ENCODE measurements at regions not wholly inside any gene's neighbourhood (a gene's known extent, or its start where the extent isn't known, plus 50 kb on each side); places are given as distances from the start of the nearest gene placed in this dataset.
"Not testable (repeated sequence)": the region's sequence is repeated elsewhere in the genome, so short reads cannot be mapped to it uniquely, and the experiment has no call there.

GRCh38 chr4:9679704-9680478 is 101.5 kb upstream of the DRD5 start:
- Histone ChIP-seq H3K27me3 (ENCODE audit: control insufficient read depth, insufficient read depth, low read length, poor library complexity, severe bottlenecking) (no peaks in the 10 kb centered on the region), H3K4me3 (ENCODE audit: insufficient read depth, low read depth, low read length) (no peak overlapping the region), H3K9me3 (ENCODE audit: control insufficient read depth, low read length) (no peaks in the 10 kb centered on the region), H3K27ac (ENCODE audit: insufficient read depth, low read depth, low read length, poor library complexity, severe bottlenecking) (no peak overlapping the region), H3K4me1 (ENCODE audit: control insufficient read depth, insufficient read depth, low read length) (no peaks in the 10 kb centered on the region), H3K36me3 (ENCODE audit: control insufficient read depth, insufficient read depth, low read length) (no peaks in the 10 kb centered on the region)
- 93 to 95% methylated on average over 30 of the region's 30 CpGs for WGBS, 2 experiments

GRCh38 chr4:9683174-9683573 is 98.3 kb upstream of the DRD5 start:
- not testable (repeated sequence) for H3K36me3 ChIP-seq (ENCODE audit: control insufficient read depth, insufficient read depth, low read length); H3K27me3 ChIP-seq (ENCODE audit: control insufficient read depth, insufficient read depth, low read length, poor library complexity, severe bottlenecking); H3K27ac ChIP-seq (ENCODE audit: insufficient read depth, low read depth, low read length, poor library complexity, severe bottlenecking); H3K4me3 ChIP-seq (ENCODE audit: insufficient read depth, low read depth, low read length); H3K9me3 ChIP-seq (ENCODE audit: control insufficient read depth, low read length); H3K4me1 ChIP-seq (ENCODE audit: control insufficient read depth, insufficient read depth, low read length)
- WGBS, 2 experiments: 93 to 95% methylated on average over 5 of the region's 5 CpGs

- 87 to 91% methylated on average over 5 of the region's 5 CpGs for WGBS, 2 experiments
- H3K36me3 ChIP-seq (ENCODE audit: control insufficient read depth, insufficient read depth, low read length); H3K27me3 ChIP-seq (ENCODE audit: control insufficient read depth, insufficient read depth, low read length, poor library complexity, severe bottlenecking); H3K4me3 ChIP-seq (ENCODE audit: insufficient read depth, low read depth, low read length); H3K9me3 ChIP-seq (ENCODE audit: control insufficient read depth, low read length); H3K27ac ChIP-seq (ENCODE audit: insufficient read depth, low read depth, low read length, poor library complexity, severe bottlenecking); H3K4me1 ChIP-seq (ENCODE audit: control insufficient read depth, insufficient read depth, low read length): not testable (repeated sequence)
Observed at GRCh38 chr4:9685016-9685415, 96.4 kb upstream of the DRD5 start.

DNA sequence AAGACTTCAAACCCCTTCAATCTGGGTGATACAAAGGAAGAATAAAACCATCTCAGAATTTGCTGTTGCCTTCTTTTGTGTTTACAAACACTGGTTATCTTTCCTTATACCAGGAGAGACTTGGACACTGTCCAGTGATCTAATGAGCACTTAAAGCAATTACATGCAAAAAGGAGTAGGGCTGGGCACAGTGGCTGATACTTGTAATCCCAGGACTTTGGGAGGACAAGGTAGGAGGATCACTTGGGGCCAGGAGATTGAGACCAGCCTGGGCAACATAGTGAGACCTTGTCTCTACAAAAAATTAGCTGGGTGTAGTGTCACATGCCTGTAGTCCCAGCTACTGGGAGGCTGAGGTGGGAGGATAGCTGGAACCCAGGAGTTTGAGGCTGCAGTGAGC is 95.7 kb upstream of the DRD5 start:
- no peaks in the 10 kb centered on the region for H3K36me3 ChIP-seq (ENCODE audit: control insufficient read depth, insufficient read depth, low read length)
- H3K4me3 ChIP-seq (ENCODE audit: insufficient read depth, low read depth, low read length): no peak overlapping the region
- no peak overlapping the region for H3K27ac ChIP-seq (ENCODE audit: insufficient read depth, low read depth, low read length, poor library complexity, severe bottlenecking)
- no peaks in the 10 kb centered on the region for H3K9me3 ChIP-seq (ENCODE audit: control insufficient read depth, low read length)
- no peaks in the 10 kb centered on the region for H3K4me1 ChIP-seq (ENCODE audit: control insufficient read depth, insufficient read depth, low read length)
- H3K27me3 ChIP-seq (ENCODE audit: control insufficient read depth, insufficient read depth, low read length, poor library complexity, severe bottlenecking): peaks cover under 1% of the 10 kb centered on the region

DNA sequence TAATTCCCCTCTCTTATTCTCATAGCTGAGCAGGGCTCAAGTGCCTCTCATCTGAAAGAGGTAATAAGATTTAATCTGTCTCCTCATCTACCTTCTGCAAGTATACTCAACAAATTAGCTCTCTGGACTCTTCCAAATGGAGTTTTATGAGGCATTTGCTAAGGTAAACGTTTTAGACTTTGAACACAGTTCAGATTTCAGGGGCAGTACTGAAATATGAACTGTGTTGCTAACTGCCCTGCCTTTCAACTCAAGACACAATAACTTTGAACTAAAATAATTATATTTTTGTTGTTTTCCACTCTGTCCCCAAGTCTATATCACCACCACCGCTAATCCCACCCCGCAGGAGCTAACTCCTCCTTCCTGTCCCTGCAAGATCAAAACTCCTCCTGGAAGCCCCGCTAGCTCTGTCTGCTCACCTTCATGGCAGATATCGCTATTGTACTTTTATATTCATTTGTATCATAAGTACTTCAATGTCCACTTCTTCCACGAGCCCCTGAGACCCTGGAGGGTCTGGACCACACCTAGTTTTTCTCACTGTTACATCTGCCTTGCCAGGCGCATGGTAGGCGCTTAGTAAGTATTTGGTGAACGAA is 90.7 kb upstream of the DRD5 start:
- H3K36me3 ChIP-seq (ENCODE audit: control insufficient read depth, insufficient read depth, low read length); H3K27ac ChIP-seq (ENCODE audit: insufficient read depth, low read depth, low read length, poor library complexity, severe bottlenecking); H3K4me1 ChIP-seq (ENCODE audit: control insufficient read depth, insufficient read depth, low read length); H3K9me3 ChIP-seq (ENCODE audit: control insufficient read depth, low read length); H3K27me3 ChIP-seq (ENCODE audit: control insufficient read depth, insufficient read depth, low read length, poor library complexity, severe bottlenecking): not testable (repeated sequence)
- H3K4me3 ChIP-seq (ENCODE audit: insufficient read depth, low read depth, low read length): peak overlapping the region; percentile 43
- 58 to 62% methylated on average over 9 of the region's 9 CpGs for WGBS, 2 experiments

GRCh38 chr4:9691238-9692065 is 90.0 kb upstream of the DRD5 start:
- 2 to 3% methylated on average over 56 of the region's 56 CpGs for WGBS, 2 experiments
- H3K36me3 ChIP-seq (ENCODE audit: control insufficient read depth, insufficient read depth, low read length): no peaks in the 10 kb centered on the region
- H3K4me1 ChIP-seq (ENCODE audit: control insufficient read depth, insufficient read depth, low read length): no peaks in the 10 kb centered on the region
- H3K27me3 ChIP-seq (ENCODE audit: control insufficient read depth, insufficient read depth, low read length, poor library complexity, severe bottlenecking): peaks cover 4% of the 10 kb centered on the region
- no peaks in the 10 kb centered on the region for H3K9me3 ChIP-seq (ENCODE audit: control insufficient read depth, low read length)
- peak overlapping the region; percentile 43 for H3K4me3 ChIP-seq (ENCODE audit: insufficient read depth, low read depth, low read length)
- H3K27ac ChIP-seq (ENCODE audit: insufficient read depth, low read depth, low read length, poor library complexity, severe bottlenecking): no peak overlapping the region

- not testable (repeated sequence) for H3K27me3 ChIP-seq (ENCODE audit: control insufficient read depth, insufficient read depth, low read length, poor library complexity, severe bottlenecking); H3K27ac ChIP-seq (ENCODE audit: insufficient read depth, low read depth, low read length, poor library complexity, severe bottlenecking); H3K4me3 ChIP-seq (ENCODE audit: insufficient read depth, low read depth, low read length); H3K9me3 ChIP-seq (ENCODE audit: control insufficient read depth, low read length); H3K36me3 ChIP-seq (ENCODE audit: control insufficient read depth, insufficient read depth, low read length); H3K4me1 ChIP-seq (ENCODE audit: control insufficient read depth, insufficient read depth, low read length)
- WGBS, 2 experiments: 71 to 75% methylated on average over 5 of the region's 5 CpGs
Observed at GRCh38 chr4:9692791-9693491, 88.5 kb upstream of the DRD5 start.

- 85 to 91% methylated on average over 6 of the region's 7 CpGs for WGBS, 2 experiments
Observed at GRCh38 chr4:9694403-9694802, 87.0 kb upstream of the DRD5 start.

DNA sequence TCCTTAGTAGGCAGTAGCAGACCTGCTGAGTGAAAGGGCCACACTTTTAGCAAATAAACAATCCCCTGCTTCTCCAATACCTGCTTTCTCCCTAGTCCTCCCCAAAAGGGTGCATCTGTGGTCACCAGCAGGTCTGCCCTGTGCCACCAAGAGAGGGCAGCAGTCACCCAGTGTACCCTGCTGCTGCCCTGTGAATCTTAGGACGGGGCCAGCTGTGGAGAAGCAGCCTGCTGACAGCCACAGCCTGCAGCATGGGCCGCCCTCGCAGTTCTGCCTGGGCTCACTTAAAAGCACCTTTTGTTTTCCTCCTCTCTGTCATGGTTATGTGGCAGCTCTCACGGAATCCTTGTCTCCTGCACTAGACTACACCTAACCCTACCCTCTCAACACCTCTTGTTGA is 85.4 kb upstream of the DRD5 start:
- WGBS, 2 experiments: 24 to 27% methylated on average over 4 of the region's 4 CpGs
- H3K9me3 ChIP-seq (ENCODE audit: control insufficient read depth, low read length); H3K4me1 ChIP-seq (ENCODE audit: control insufficient read depth, insufficient read depth, low read length); H3K4me3 ChIP-seq (ENCODE audit: insufficient read depth, low read depth, low read length); H3K27ac ChIP-seq (ENCODE audit: insufficient read depth, low read depth, low read length, poor library complexity, severe bottlenecking); H3K36me3 ChIP-seq (ENCODE audit: control insufficient read depth, insufficient read depth, low read length); H3K27me3 ChIP-seq (ENCODE audit: control insufficient read depth, insufficient read depth, low read length, poor library complexity, severe bottlenecking): not testable (repeated sequence)

More at GRCh38 chr4:9694403-9694802, 87.0 kb upstream of the DRD5 start:
- H3K4me3 ChIP-seq (ENCODE audit: insufficient read depth, low read depth, low read length); H3K9me3 ChIP-seq (ENCODE audit: control insufficient read depth, low read length); H3K36me3 ChIP-seq (ENCODE audit: control insufficient read depth, insufficient read depth, low read length); H3K27me3 ChIP-seq (ENCODE audit: control insufficient read depth, insufficient read depth, low read length, poor library complexity, severe bottlenecking); H3K27ac ChIP-seq (ENCODE audit: insufficient read depth, low read depth, low read length, poor library complexity, severe bottlenecking); H3K4me1 ChIP-seq (ENCODE audit: control insufficient read depth, insufficient read depth, low read length): not testable (repeated sequence)

DNA sequence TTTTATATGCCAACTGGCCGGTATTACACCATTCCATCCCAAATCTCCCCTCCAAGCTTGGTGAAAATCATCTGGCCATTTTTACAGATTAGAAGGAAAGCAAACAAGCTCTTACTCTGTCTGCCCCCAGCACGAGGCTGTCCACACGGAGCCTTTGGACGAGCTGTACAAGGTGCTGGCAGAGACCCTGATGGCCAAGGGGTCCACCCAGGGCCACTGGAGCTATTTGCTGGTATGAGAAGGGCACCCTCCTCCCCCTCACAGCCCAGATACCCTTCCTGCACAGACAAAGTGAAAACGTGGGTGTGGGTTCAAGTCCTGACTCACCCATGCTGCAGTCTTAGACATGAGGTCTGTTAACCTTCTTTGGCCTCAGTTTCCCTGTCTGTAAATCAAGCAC is 84.9 kb upstream of the DRD5 start:
- WGBS, 2 experiments: 96 to 97% methylated on average over 5 of the region's 5 CpGs
- not testable (repeated sequence) for H3K4me3 ChIP-seq (ENCODE audit: insufficient read depth, low read depth, low read length); H3K27me3 ChIP-seq (ENCODE audit: control insufficient read depth, insufficient read depth, low read length, poor library complexity, severe bottlenecking); H3K4me1 ChIP-seq (ENCODE audit: control insufficient read depth, insufficient read depth, low read length); H3K36me3 ChIP-seq (ENCODE audit: control insufficient read depth, insufficient read depth, low read length); H3K27ac ChIP-seq (ENCODE audit: insufficient read depth, low read depth, low read length, poor library complexity, severe bottlenecking); H3K9me3 ChIP-seq (ENCODE audit: control insufficient read depth, low read length)
